HG03457 (cell line): ENCODE measurements at regions not wholly inside any gene's neighbourhood (a gene's known extent, or its start where the extent isn't known, plus 50 kb on each side); places are given as distances from the start of the nearest gene placed in this dataset.

Experiments used
- ATAC-seq: cut with Tn5 transposase; IDR thresholded peaks from one replicate; pipeline ENCODE4 v1.9.1; 2021; ENCODE audit warnings: moderate number of reproducible peaks; ENCODE audit not compliant: unreplicated experiment

GRCh38 chr10:128418819-128419218, 292.6 kb upstream of the MKI67 start:
- ATAC-seq: no peak

GRCh38 chr10:128419466-128420019, 293.3 kb upstream of the MKI67 start:
- ATAC-seq: no peak

GRCh38 chr10:128420623-128421022, 294.4 kb upstream of the MKI67 start:
- ATAC-seq: no peak

- no peak for ATAC-seq
These were observed 295.3 kb upstream of the MKI67 start for GRCh38 chr10:128421371-128422160.

GRCh38 chr10:128422190-128422589, 296.0 kb upstream of the MKI67 start:
- no peak for ATAC-seq

- ATAC-seq: no peak
These were observed 296.8 kb upstream of the MKI67 start for GRCh38 chr10:128422999-128423398.

- no peak for ATAC-seq
These were observed 303.1 kb upstream of the MKI67 start for GRCh38 chr10:128429321-128429720.

GRCh38 chr10:128429835-128430513, 303.8 kb upstream of the MKI67 start:
- ATAC-seq: no peak

GRCh38 chr10:128431083-128431482, 304.9 kb upstream of the MKI67 start:
- no peak for ATAC-seq

- no peak for ATAC-seq
These were observed 305.3 kb upstream of the MKI67 start for GRCh38 chr10:128431506-128431905.

- no peak for ATAC-seq
These were observed 305.8 kb upstream of the MKI67 start for GRCh38 chr10:128432011-128432410.

GRCh38 chr10:128432423-128432822, 306.2 kb upstream of the MKI67 start:
- no peak for ATAC-seq

- no peak for ATAC-seq
These were observed 309.6 kb upstream of the MKI67 start for GRCh38 chr10:128435811-128436210.

- no peak for ATAC-seq
These were observed 311.6 kb upstream of the MKI67 start for GRCh38 chr10:128437786-128438345.

- ATAC-seq: no peak
These were observed 312.3 kb upstream of the MKI67 start for GRCh38 chr10:128438417-128439063.

GRCh38 chr10:128440513-128441160, 314.4 kb upstream of the MKI67 start:
- ATAC-seq: no peak

- no peak for ATAC-seq
These were observed 317.8 kb upstream of the MKI67 start for GRCh38 chr10:128443925-128444518.

GRCh38 chr10:128448796-128449195, 322.6 kb upstream of the MKI67 start:
- no peak for ATAC-seq

GRCh38 chr10:128451879-128452278, 325.7 kb upstream of the MKI67 start:
- no peak for ATAC-seq

- no peak for ATAC-seq
These were observed 330.0 kb upstream of the MKI67 start for GRCh38 chr10:128456271-128456670.
